ENCODE measurements at regions not wholly inside any gene's neighbourhood (a gene's known extent, or its start where the extent isn't known, plus 50 kb on each side); places are given as distances from the start of the nearest gene placed in this dataset.
A peak's percentile ranks its signal among the peaks of the same experiment; 100 is the strongest.

DNA sequence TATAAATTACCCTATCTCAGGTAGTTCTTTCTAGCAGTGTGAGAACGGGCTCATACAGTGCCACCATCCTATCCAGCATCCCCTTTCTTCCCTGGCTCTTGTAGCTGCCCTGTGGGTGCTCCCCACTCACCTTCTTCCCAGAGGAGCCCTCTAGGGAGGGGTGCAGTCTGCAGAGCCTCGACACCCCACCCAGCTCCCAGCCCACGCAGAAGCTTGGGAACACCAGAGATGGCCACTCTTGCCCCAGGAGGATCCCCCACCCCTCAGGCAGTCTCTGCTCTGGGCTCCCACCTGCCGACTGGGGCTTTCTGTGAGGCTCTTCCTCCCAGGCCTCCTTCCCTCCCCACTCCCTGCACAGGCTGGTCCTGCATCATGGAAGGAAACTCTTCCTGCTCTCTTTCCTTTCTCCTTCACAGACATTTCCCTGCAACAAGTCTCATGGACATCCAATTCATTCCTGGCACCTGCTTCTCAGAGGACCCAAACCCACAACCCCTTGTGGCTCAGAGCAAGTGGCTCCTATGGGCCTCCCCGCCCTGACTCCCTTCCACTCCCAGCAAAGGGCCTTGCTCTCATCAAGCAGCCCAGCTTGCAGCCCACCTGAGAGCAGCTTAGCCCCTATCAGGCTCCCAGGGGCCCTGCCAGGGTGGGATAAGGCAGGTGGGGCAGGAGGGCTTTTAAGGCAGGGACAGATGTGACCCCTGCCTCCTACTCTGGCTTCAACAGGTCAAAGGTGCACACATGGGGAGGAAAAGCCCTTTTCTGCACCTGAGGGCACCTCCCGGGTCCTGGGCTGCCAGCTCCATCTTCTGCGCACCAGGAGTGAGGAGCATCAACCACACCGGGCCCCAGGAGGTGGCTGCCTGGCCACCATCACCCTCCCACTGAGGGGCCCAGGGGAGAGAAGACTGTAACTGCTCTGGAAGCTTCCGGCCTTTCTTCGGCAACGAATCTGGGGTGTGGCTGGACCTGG, 263.8 kb upstream of the TNRC6C start:
- 83 to 91% (median 84%) methylated on average over 6 to 11 of the region's 11 CpGs for WGBS, 4 donors
- intact Hi-C loops (cut with DNase I) = no loop called here
- H3K9me3 ChIP-seq = no peaks in the 10 kb centered on the region
- H3K4me3 ChIP-seq = no peak overlapping the region
- TF ChIP-seq POLR2A (IDR thresholded peaks at IDR 0.05) = no peak
- TF ChIP-seq, protein P1, sequence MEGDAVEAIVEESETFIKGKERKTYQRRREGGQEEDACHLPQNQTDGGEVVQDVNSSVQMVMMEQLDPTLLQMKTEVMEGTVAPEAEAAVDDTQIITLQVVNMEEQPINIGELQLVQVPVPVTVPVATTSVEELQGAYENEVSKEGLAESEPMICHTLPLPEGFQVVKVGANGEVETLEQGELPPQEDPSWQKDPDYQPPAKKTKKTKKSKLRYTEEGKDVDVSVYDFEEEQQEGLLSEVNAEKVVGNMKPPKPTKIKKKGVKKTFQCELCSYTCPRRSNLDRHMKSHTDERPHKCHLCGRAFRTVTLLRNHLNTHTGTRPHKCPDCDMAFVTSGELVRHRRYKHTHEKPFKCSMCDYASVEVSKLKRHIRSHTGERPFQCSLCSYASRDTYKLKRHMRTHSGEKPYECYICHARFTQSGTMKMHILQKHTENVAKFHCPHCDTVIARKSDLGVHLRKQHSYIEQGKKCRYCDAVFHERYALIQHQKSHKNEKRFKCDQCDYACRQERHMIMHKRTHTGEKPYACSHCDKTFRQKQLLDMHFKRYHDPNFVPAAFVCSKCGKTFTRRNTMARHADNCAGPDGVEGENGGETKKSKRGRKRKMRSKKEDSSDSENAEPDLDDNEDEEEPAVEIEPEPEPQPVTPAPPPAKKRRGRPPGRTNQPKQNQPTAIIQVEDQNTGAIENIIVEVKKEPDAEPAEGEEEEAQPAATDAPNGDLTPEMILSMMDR (IDR thresholded peaks at IDR 0.05) = no peak
- H3K27me3 ChIP-seq = peaks cover 0 to 11% (median 0%) of the 10 kb centered on the region in 9 donors
- no peak for DNase-seq
- H3K36me3 ChIP-seq = no peaks in the 10 kb centered on the region
- peaks cover 0 to 17% (median 6%) of the 10 kb centered on the region in 12 donors for H3K4me1 ChIP-seq
- ATAC-seq = no peak
- no peak overlapping the region for H3K27ac ChIP-seq

DNA sequence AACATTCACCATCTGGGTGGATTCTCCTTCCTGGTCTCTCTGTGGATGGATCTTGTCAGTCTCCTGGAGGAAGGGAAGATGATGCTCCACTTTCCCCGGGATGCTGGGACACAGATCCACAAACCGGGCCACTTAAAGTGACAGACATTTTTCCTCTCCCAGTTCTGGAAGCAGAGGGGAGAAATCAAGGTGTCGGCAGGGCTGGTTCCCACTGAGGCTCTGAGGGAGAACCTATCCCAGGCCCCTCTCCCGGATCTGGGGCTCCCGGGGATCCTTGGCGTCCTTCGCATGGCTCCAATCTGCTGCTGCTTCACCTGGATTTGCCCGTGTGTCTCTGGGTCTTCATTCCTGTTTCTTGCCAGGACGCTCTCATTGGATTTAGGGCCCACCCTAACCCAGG, 263.1 kb upstream of the TNRC6C start:
- intact Hi-C loops (cut with DNase I) = no loop called here

DNA sequence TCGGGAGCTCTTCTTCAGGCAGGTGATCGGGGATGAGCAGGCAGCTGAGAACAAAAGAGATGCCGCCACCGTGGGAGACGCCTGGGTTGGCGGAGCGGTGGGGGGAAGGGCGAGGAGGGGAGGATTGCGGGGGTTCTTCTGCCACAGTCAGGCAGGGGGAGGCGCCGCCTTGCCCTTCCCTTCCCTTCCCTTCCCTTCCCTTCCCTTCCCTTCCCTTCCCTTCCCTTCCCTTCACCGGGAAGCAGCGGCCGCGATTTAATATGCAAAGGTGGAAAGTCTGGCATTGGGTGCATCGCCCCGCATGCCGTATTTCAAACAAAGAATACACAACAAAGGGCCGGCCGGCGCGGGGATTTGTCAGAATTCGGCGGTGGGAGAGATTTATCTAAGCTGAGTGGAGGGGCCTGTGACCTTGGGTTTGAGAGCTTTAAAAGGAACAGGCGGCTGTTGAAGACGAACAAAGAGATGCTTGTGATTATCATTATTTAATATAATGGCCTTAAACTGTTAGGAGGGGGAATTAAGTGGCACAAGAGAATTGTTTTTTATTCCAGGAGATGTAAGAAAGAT, 262.3 kb upstream of the TNRC6C start:
- peak overlapping the region in 1 of 12 donors; percentile 33 for H3K4me3 ChIP-seq
- TF ChIP-seq POLR2A (IDR thresholded peaks at IDR 0.05) = no peak
- TF ChIP-seq, protein P1 (IDR thresholded peaks at IDR 0.05) = no peak
- intact Hi-C loops (cut with DNase I) = no loop called here
- H3K4me1 ChIP-seq = peaks cover 0 to 11% (median under 1%) of the 10 kb centered on the region in 12 donors
- no peak overlapping the region for H3K27ac ChIP-seq
- no peak for ATAC-seq
- H3K36me3 ChIP-seq = no peaks in the 10 kb centered on the region
- 41 to 56% (median 48%) methylated on average over 23 to 26 of the region's 26 CpGs for WGBS, 4 donors
- no peaks in the 10 kb centered on the region for H3K9me3 ChIP-seq
- no peak for DNase-seq
- H3K27me3 ChIP-seq = peaks cover 0 to 11% (median 0%) of the 10 kb centered on the region in 9 donors

More for the DNA sequence above, 263.1 kb upstream of the TNRC6C start:
- no peaks in the 10 kb centered on the region for H3K36me3 ChIP-seq
- H3K4me1 ChIP-seq = peaks cover 0 to 17% (median 6%) of the 10 kb centered on the region in 12 donors
- ATAC-seq (no peak), DNase-seq (no peak)
- H3K4me3 ChIP-seq = no peak overlapping the region
- TF ChIP-seq POLR2A (IDR thresholded peaks at IDR 0.05) = no peak
- TF ChIP-seq, protein P1 (IDR thresholded peaks at IDR 0.05) = no peak
- H3K9me3 ChIP-seq = no peaks in the 10 kb centered on the region
- 82 to 86% (median 83%) methylated on average over 8 to 9 of the region's 9 CpGs for WGBS, 4 donors
- H3K27ac ChIP-seq = no peak overlapping the region
- peaks cover 0 to 11% (median 0%) of the 10 kb centered on the region in 9 donors for H3K27me3 ChIP-seq
